HG02798 (cell line): ENCODE measurements at regions not wholly inside any gene's neighbourhood (a gene's known extent, or its start where the extent isn't known, plus 50 kb on each side); places are given as distances from the start of the nearest gene placed in this dataset.

ENCODE experiments used
- ATAC-seq: cut with Tn5 transposase; IDR thresholded peaks from one replicate; pipeline ENCODE4 v1.9.1; 2021; ENCODE audit warnings: mild to moderate bottlenecking; ENCODE audit not compliant: unreplicated experiment, poor library complexity

GRCh38 chr9:2486988-2487387, 134.6 kb upstream of the VLDLR start:
- ATAC-seq, result no peak

GRCh38 chr9:2489838-2490314, 131.7 kb upstream of the VLDLR start:
- no peak for ATAC-seq

DNA sequence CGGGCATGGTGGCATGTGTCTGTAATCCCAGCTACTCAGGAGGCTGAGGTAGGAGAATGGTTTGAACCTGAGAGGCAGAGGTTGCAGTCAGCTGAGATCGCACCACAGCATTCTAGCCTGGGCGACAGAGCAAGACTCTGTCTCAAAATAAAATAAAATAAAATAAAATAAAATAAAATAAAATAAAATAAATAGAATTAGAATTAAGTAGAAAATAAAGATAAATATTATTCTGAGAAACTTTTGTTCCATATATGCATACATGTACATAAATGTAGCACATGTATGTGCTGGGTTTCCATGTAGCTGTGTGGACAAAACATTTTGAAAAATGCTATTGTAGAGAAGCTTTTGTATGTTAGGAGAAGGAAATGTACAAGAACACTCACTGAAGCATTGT, 129.4 kb upstream of the VLDLR start:
- ATAC-seq, result no peak

DNA sequence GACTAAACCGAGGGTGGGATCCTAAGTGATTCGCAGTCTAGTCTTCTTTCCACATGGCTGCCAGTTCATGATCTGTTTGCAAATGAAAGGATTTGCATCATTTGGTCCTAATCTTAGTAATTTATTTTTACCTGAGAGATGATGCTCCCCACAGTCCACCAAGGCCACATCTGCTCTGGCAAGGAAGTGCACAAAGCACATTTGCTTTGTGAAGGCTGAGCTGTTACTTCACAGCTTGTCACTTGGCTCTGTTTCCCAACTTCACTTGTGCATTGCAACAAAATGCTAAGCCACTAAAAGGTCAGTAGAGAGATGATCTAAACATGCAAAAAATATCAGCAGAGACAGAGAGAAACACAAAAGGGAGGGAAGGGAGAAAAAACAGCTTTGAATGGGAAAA, 128.5 kb upstream of the VLDLR start:
- ATAC-seq, result no peak

DNA sequence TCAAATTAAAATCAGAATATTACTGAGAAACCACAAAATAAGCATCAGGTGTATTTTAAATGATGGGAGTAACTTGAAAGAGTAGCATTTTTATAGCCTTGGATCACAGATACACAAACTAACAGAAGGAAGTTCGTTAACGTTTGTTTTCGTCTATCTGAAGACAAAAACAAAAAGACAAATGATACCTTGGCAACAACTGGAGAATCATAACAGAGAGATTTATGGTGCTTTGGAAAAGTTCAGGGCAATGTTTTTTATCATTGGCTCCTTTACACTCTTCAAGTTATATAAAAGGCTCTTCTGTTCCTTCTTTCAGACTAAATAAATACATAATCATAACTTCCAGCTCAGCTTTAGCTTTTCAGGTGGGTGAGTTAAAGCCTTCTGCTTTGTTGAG, 128.1 kb upstream of the VLDLR start:
- ATAC-seq, result no peak

DNA sequence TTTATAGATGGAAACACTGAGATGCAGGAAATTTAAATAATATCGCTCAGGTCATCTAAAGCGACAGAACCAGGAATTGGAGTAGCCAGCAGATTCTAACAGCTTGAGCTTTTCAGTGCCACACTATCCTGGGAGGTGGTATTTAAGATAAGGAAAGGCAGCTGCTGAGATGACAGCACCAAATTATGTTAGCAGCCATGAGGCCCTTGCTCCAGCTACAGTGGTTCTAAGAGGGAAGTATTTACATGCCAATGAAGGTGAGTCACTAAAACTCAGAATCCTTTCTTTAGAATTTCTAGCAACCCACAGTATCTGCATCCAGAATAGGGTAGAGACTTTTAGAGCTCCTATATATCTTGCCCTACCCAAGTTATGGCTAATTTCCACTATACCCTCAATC, 127.0 kb upstream of the VLDLR start:
- ATAC-seq, result no peak

DNA sequence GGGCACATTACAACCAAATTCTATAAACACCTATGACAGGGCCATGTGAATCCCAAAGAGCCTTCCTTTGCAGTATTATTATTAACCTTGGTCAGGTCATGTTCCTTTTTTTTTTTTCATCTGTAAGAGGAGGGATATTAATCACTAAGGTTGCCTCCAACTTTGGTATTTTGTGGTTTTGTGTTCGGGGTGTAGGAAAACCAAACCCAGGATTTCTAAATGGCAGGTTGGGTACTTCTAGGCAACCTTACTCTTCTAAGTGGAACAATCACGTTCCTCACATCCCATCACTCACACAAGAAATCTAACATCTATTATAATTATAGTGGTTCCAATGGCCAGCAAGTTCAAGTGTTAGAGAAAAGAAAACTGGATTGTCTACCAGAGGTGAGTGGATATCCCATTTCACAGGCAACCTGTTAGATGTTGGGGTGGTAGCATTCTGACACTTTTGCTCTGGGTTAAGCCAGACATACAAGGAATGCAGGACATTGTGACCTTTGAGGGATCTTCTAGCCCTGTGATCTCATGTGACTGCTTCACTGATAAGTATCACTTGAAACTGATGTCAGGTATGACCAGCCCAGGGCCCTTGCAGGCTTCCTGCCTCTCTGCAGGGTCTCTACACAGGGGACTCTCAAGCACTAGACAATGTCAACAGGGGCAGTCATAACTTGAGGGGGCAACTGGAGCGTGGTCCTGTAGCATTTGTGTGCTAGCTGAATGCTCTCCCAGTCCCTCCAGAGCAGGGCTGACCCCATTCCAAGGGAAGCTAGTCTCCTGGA, 126.2 kb upstream of the VLDLR start:
- ATAC-seq, result no peak

- no peak for ATAC-seq
Measured at GRCh38 chr9:2496169-2496568, 125.4 kb upstream of the VLDLR start.

GRCh38 chr9:2496934-2497333, 124.7 kb upstream of the VLDLR start:
- no peak for ATAC-seq

GRCh38 chr9:2497666-2498400, 123.8 kb upstream of the VLDLR start:
- no peak for ATAC-seq

- no peak for ATAC-seq
Measured at GRCh38 chr9:2502210-2502609, 119.4 kb upstream of the VLDLR start.

GRCh38 chr9:2502760-2503159, 118.8 kb upstream of the VLDLR start:
- no peak for ATAC-seq

- ATAC-seq, result no peak
Measured at GRCh38 chr9:2506321-2506720, 115.3 kb upstream of the VLDLR start.

DNA sequence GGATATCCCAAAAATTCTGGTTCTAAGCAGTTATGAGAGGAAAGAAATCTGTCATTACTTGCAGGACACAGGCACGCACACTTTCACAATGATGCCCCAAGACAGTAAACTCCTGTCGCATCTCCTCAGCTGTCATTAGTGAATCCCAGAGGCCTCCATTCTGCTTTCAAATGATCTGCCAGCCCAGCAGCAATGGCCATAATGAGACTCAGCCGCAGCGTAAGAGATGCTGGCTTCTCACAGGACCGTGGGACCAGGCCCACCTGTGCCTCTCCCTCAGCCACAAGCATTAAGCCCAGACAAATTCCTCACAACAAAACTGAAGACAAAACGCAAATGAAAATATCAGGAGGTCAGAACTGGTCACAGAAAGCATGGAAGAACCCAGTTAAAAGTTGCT, 98.0 kb upstream of the VLDLR start:
- no peak for ATAC-seq

DNA sequence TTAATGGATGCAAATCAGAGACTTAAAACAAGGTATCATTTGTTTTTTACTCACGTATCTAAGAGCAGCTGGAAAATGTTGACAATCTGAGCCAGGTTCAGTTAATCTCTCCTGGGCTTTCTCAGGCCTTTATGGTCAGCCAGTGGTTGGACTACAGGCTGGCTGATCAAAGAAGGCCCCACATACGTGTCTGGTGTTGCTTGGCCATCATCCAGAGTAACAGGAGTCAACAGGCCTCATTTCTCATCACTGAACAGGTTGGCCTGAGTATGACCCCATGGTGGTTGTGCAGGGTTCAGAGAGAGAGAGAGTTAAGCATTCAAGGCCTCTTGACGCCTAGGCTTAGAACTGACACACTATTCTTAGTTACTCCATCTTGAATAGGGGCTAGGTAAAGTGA, 97.0 kb upstream of the VLDLR start:
- ATAC-seq, result no peak

- ATAC-seq, result no peak
Measured at GRCh38 chr9:2525147-2525546, 96.4 kb upstream of the VLDLR start.

- ATAC-seq, result no peak
Measured at GRCh38 chr9:2526071-2526828, 95.3 kb upstream of the VLDLR start.

GRCh38 chr9:2531481-2531880, 90.1 kb upstream of the VLDLR start:
- no peak for ATAC-seq

DNA sequence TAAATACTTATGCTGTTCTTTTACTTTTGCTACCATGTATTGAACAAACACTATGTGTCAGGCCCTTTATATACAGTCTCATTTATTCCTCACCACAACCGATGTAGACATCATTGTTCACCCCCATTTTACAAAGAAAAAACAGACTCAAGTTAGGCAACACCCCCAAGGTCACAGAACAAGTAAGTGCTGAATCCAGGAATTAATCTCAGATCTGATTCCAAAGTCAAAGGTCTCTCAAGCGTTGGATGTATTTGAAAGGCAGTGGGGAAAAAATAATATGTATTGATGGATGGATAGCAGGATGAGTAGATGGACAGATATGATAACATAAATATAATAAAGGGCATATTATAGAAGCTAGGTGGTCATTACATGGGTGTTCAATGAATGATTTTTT, 85.1 kb upstream of the VLDLR start:
- no peak for ATAC-seq

- no peak for ATAC-seq
Measured at GRCh38 chr9:2545881-2546490, 75.6 kb upstream of the VLDLR start.
